MM.1S (cell line): ENCODE measurements at regions not wholly inside any gene's neighbourhood (a gene's known extent, or its start where the extent isn't known, plus 50 kb on each side); places are given as distances from the start of the nearest gene placed in this dataset.

Experiments used
- EZH2 ChIP-seq: fragments of 300-600 bp; sonication (generic); optimal IDR thresholded peaks from 2 replicates; pipeline ENCODE3; 2017; ENCODE audit warnings: low read depth, mild to moderate bottlenecking, antibody characterized with exemption, low read length, mixed read lengths
- EZH2phosphoT487 ChIP-seq: fragments of 300-600 bp; sonication (generic); IDR thresholded peaks from 2 replicates; pipeline ENCODE4 v1.6.1; 2018; ENCODE audit warnings: antibody characterized with exemption, low read length
- TF ChIP-seq, protein P1 (sequence below): fragments of 300-600 bp; sonication (generic); IDR thresholded peaks from 2 replicates; pipeline ENCODE4 v1.5.1; 2016; ENCODE audit warnings: antibody characterized with exemption, low read length, mixed read lengths

DNA sequence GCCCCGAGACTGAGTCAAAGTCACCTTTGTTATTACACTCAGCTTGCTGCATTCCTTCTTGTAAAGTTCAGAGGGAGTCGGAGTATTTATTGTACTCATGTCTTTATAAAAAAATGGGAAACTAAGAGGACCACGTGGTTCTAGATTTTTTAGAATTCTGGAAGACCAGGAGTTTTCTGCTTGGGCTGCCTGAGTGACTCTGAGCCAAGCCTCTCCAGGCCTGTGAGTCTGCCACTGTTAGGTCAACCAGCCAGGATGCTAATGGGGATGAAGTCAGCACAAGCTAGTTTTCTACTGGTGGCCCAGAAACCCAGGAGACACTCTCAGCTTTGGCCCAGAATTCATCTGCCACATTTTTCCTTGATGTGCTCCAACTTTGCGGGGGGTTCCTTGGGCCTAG is 453.5 kb upstream of the SULF2 start:
- TF ChIP-seq, protein P1, sequence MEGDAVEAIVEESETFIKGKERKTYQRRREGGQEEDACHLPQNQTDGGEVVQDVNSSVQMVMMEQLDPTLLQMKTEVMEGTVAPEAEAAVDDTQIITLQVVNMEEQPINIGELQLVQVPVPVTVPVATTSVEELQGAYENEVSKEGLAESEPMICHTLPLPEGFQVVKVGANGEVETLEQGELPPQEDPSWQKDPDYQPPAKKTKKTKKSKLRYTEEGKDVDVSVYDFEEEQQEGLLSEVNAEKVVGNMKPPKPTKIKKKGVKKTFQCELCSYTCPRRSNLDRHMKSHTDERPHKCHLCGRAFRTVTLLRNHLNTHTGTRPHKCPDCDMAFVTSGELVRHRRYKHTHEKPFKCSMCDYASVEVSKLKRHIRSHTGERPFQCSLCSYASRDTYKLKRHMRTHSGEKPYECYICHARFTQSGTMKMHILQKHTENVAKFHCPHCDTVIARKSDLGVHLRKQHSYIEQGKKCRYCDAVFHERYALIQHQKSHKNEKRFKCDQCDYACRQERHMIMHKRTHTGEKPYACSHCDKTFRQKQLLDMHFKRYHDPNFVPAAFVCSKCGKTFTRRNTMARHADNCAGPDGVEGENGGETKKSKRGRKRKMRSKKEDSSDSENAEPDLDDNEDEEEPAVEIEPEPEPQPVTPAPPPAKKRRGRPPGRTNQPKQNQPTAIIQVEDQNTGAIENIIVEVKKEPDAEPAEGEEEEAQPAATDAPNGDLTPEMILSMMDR, result no peak
- TF ChIP-seq EZH2phosphoT487 (no peak), EZH2 (no peak)
